KMS-11 (cell line): ENCODE measurements at regions not wholly inside any gene's neighbourhood (a gene's known extent, or its start where the extent isn't known, plus 50 kb on each side); places are given as distances from the start of the nearest gene placed in this dataset.

Source experiments
- H2AFZ ChIP-seq: fragments of 200-600 bp; sonication (generic); 2 replicates; pipeline ENCODE4 v1.6.1; 2016; ENCODE audit warnings: antibody characterized with exemption, mixed run types, low read depth
- H3K27ac ChIP-seq: fragments of 200-600 bp; sonication (generic); 2 replicates; pipeline ENCODE4 v1.6.1; 2016; ENCODE audit warnings: mild to moderate bottlenecking, mixed run types
- H3K27me3 ChIP-seq: fragments of 200-600 bp; sonication (generic); 2 replicates; pipeline ENCODE4 v1.6.1; 2017; ENCODE audit warnings: mild to moderate bottlenecking, low read depth, mixed run types, moderate library complexity; ENCODE audit not compliant: insufficient read depth
- H3K36me3 ChIP-seq: fragments of 200-600 bp; sonication (generic); 2 replicates; pipeline ENCODE4 v1.6.1; 2017; ENCODE audit warnings: mild to moderate bottlenecking, mixed run types; ENCODE audit not compliant: insufficient read depth
- H3K4me1 ChIP-seq: fragments of 200-600 bp; sonication (generic); 2 replicates; pipeline ENCODE4 v1.6.1; 2016; ENCODE audit warnings: mild to moderate bottlenecking, low read depth, mixed run types; ENCODE audit not compliant: poor library complexity, severe bottlenecking
- H3K4me2 ChIP-seq: fragments of 200-600 bp; sonication (generic); 2 replicates; pipeline ENCODE4 v1.7.0; 2016; ENCODE audit warnings: mild to moderate bottlenecking, mixed run types
- H3K4me3 ChIP-seq: fragments of 200-600 bp; sonication (generic); IDR thresholded peaks from 2 replicates; pipeline ENCODE4 v1.6.1; 2017; ENCODE audit warnings: low read depth, low read length, mixed read lengths; ENCODE audit not compliant: insufficient read depth
- H3K79me2 ChIP-seq: fragments of 200-600 bp; sonication (generic); 2 replicates; pipeline ENCODE4 v1.6.1; 2016; ENCODE audit warnings: low read depth, mixed run types; ENCODE audit not compliant: insufficient read depth
- H3K9ac ChIP-seq: fragments of 200-600 bp; sonication (generic); 2 replicates; pipeline ENCODE4 v1.6.1; 2016; ENCODE audit warnings: mild to moderate bottlenecking, mixed run types
- H4K20me1 ChIP-seq: fragments of 200-600 bp; sonication (generic); 2 replicates; pipeline ENCODE4 v1.6.1; 2016; ENCODE audit warnings: mild to moderate bottlenecking, mixed run types; ENCODE audit not compliant: insufficient read depth
- CTCF ChIP-seq: fragments of 200-600 bp; sonication (generic); conservative IDR thresholded peaks from 2 replicates; pipeline ENCODE4 v1.6.1; 2017; ENCODE audit warnings: low read depth, mild to moderate bottlenecking, antibody characterized with exemption, low read length, moderate library complexity, mixed read lengths

GRCh38 chr3:145892869-145893268, 268.1 kb downstream of the PLOD2 start:
- no peak overlapping the region for H3K4me3 ChIP-seq
- no peaks in the 10 kb centered on the region for H3K27me3 ChIP-seq
- H4K20me1 ChIP-seq: no peaks in the 10 kb centered on the region
- H2AFZ ChIP-seq: no peak overlapping the region
- H3K4me1 ChIP-seq: no peaks in the 10 kb centered on the region
- H3K79me2 ChIP-seq: no peaks in the 10 kb centered on the region
- H3K9ac ChIP-seq: no peak overlapping the region
- H3K27ac ChIP-seq: no peak overlapping the region
- H3K36me3 ChIP-seq: no peaks in the 10 kb centered on the region
- no peak for TF ChIP-seq CTCF
- H3K4me2 ChIP-seq: no peak overlapping the region

DNA sequence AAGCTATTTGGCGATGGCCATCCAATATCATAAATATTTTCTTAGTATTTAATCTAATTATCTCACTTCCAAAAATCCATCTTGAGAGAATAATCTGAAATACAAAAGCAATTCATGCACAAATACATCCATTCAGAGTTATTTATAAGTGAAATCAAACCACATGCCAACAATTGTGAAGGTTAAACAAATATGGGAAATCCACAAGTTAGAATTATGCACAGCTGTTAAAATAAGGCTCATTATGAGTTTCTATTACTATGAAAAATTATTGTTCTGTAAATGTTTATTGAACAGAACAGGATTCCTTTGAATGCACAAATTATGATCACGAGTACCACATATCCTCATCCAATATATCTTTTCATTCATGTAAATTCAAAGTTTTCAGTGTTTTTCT, 267.7 kb downstream of the PLOD2 start:
- Histone ChIP-seq H3K27me3 (no peaks in the 10 kb centered on the region), H3K4me1 (no peaks in the 10 kb centered on the region), H3K36me3 (no peaks in the 10 kb centered on the region), H3K27ac (no peak overlapping the region), H3K9ac (no peak overlapping the region), H3K4me2 (no peak overlapping the region), H4K20me1 (no peaks in the 10 kb centered on the region), H2AFZ (no peak overlapping the region), H3K79me2 (no peaks in the 10 kb centered on the region), H3K4me3 (no peak overlapping the region)
- TF ChIP-seq CTCF: no peak

DNA sequence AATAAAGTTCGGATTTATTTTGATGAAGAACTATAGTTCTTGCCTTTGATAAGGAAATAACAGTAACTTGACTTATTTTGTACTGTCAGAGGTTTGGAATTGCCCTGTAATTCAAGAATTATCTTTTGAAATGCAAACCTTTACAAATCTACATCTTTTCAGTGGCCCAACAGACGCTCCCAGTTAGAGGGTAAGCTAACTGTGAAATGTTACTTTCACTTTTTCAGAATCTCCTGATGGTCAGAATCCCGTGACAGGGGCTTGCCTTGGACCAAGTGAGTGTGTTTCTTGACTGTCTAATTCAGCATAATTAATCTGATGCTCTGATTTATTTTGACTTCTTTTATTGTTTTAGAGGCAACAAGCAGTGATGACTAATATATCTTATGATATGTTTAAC, 262.5 kb downstream of the PLOD2 start:
- no peaks in the 10 kb centered on the region for H3K79me2 ChIP-seq
- H3K4me2 ChIP-seq: no peak overlapping the region

GRCh38 chr3:145899241-145899640, 261.7 kb downstream of the PLOD2 start:
- Histone ChIP-seq H3K4me3 (no peak overlapping the region), H3K79me2 (no peaks in the 10 kb centered on the region), H3K9ac (no peak overlapping the region), H2AFZ (no peak overlapping the region), H3K27ac (no peak overlapping the region), H3K27me3 (no peaks in the 10 kb centered on the region), H3K36me3 (no peaks in the 10 kb centered on the region), H4K20me1 (no peaks in the 10 kb centered on the region), H3K4me1 (no peaks in the 10 kb centered on the region), H3K4me2 (no peak overlapping the region)
- TF ChIP-seq CTCF: no peak

More for the DNA sequence above, 262.5 kb downstream of the PLOD2 start:
- Histone ChIP-seq H3K36me3 (no peaks in the 10 kb centered on the region), H3K4me1 (no peaks in the 10 kb centered on the region), H3K27ac (no peak overlapping the region), H3K27me3 (no peaks in the 10 kb centered on the region), H3K9ac (no peak overlapping the region), H3K4me3 (no peak overlapping the region), H4K20me1 (no peaks in the 10 kb centered on the region), H2AFZ (no peak overlapping the region)
- no peak for TF ChIP-seq CTCF
